Right lobe of liver (tissue), 6 donors: ENCODE measurements at regions not wholly inside any gene's neighbourhood (a gene's known extent, or its start where the extent isn't known, plus 50 kb on each side); places are given as distances from the start of the nearest gene placed in this dataset.

Experiments used
- ATAC-seq, 4 donors: fragments of 200-7000 bp; cut with Tn5 transposase; one replicate each; pipeline ENCODE4 v1.9.1; 2020; ENCODE audit warnings: mild to moderate bottlenecking in 4 of 4, moderate library complexity in 4 of 4
- DNase-seq, 3 donors: peaks; one replicate each; pipeline ENCODE4 v3.0.0-alpha.2; 2020
- H3K27ac ChIP-seq, 3 donors: fragments of 200-600 bp; one replicate each; pipeline ENCODE4 v1.8.0; 2022
- H3K27me3 ChIP-seq, 2 donors: fragments of 200-600 bp; one replicate each; pipeline ENCODE4 v1.8.0; 2022
- H3K36me3 ChIP-seq, 4 donors: fragments of 200-600 bp; sonication (generic) in 1 of 4; one replicate each; pipeline versions ENCODE4 v1.5.1 to v1.8.0; 2017 to 2022; ENCODE audit warnings: control low read depth in 1 of 4
- H3K4me1 ChIP-seq, 4 donors: fragments of 200-600 bp; sonication (generic) in 1 of 4; one replicate each; pipeline versions ENCODE4 v1.5.1 to v1.8.0; 2017 to 2022; ENCODE audit warnings: control low read depth in 1 of 4
- H3K4me3 ChIP-seq, 3 donors: fragments of 200-600 bp; one replicate each; pipeline ENCODE4 v1.8.0; 2022
- H3K9me3 ChIP-seq, 4 donors: fragments of 200-600 bp; sonication (generic) in 1 of 4; one replicate each; pipeline versions ENCODE4 v1.5.1 to v1.8.0; 2017 to 2022; ENCODE audit warnings: control low read depth in 1 of 4
- POLR2A ChIP-seq: fragments of 450-650 bp; IDR thresholded peaks from one replicate; pipeline ENCODE4 v1.6.1; 2017; ENCODE audit warnings: antibody characterized with exemption, mild to moderate bottlenecking
- WGBS: methylation state at CpG from one replicate; pipeline ENCODE4 v1.1.6; 2018; ENCODE audit warnings: low coverage, low lambda C conversion rate; ENCODE audit not compliant: insufficient coverage; ENCODE audit errors: missing lambda C conversion rate; 5-methylcytosine and 5-hydroxymethylcytosine counted together
- intact Hi-C, 2 donors: fragments of 100-400 bp; cut with DNase I; formaldehyde crosslinking; loops; one replicate each; pipeline versions ENCODE4 v1.11.2 to v1.14.1; 2022
- TF ChIP-seq, protein P1 (sequence below), 4 donors: fragments of 200-600 bp in 3 of 4; fragments of 450-650 bp in 1 of 4; IDR thresholded peaks; one replicate each; pipeline versions ENCODE4 v1.5.1 to v1.8.0; 2016 to 2022; ENCODE audit warnings: antibody characterized with exemption in 4 of 4, mild to moderate bottlenecking in 2 of 4
- donor health status: DM: no; HTN: yes; CAD: no.
- donor health status: DM: no; HTN: no; CAD: no.
- donor health status: DM: no; HTN: no; CAD: no.
- donor health status: DM: no; HTN: yes; CAD: no.
- donor health status: DM: no; HTN: yes; CAD: no.

DNA sequence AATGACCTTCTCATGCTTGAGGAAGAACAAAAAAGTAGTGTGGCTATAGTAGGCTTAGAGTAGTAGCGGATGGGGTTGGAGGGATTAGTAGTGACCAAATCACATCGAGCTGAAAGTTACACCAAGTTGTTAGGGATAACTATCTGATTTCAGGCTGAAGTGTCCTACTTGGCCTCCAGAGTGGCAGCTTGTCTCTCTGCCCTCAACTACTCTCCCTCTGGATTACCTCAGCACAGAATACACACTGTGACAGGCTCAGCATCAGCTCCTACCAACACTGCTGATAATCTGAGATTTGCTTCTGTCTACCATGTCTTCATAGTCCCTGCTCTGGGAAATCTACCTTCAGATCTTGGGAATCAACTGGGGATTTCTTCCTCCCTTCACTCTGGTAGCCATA lies 714.6 kb upstream of the GRAMD2B start:
- 29% methylated on average over 2 of the region's 2 CpGs for WGBS
- TF ChIP-seq, protein P1, sequence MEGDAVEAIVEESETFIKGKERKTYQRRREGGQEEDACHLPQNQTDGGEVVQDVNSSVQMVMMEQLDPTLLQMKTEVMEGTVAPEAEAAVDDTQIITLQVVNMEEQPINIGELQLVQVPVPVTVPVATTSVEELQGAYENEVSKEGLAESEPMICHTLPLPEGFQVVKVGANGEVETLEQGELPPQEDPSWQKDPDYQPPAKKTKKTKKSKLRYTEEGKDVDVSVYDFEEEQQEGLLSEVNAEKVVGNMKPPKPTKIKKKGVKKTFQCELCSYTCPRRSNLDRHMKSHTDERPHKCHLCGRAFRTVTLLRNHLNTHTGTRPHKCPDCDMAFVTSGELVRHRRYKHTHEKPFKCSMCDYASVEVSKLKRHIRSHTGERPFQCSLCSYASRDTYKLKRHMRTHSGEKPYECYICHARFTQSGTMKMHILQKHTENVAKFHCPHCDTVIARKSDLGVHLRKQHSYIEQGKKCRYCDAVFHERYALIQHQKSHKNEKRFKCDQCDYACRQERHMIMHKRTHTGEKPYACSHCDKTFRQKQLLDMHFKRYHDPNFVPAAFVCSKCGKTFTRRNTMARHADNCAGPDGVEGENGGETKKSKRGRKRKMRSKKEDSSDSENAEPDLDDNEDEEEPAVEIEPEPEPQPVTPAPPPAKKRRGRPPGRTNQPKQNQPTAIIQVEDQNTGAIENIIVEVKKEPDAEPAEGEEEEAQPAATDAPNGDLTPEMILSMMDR (IDR thresholded peaks at IDR 0.05), result no peak
- TF ChIP-seq POLR2A, result no peak
- no peaks in the 10 kb centered on the region for H3K36me3 ChIP-seq
- H3K4me3 ChIP-seq, result no peak overlapping the region
- DNase-seq (no peak), ATAC-seq (no peak)
- H3K4me1 ChIP-seq, result no peaks in the 10 kb centered on the region
- intact Hi-C loops, result no loop called here
- H3K27ac ChIP-seq, result no peak overlapping the region
- H3K27me3 ChIP-seq, result no peaks in the 10 kb centered on the region
- H3K9me3 ChIP-seq, result no peaks in the 10 kb centered on the region

- DNase-seq, result no peak
- no peak overlapping the region for H3K27ac ChIP-seq
- no peak for ATAC-seq
- H3K4me1 ChIP-seq, result no peaks in the 10 kb centered on the region
- TF ChIP-seq POLR2A, result no peak
- TF ChIP-seq, protein P1 (IDR thresholded peaks at IDR 0.05), result no peak
- no peaks in the 10 kb centered on the region for H3K27me3 ChIP-seq
- 90% methylated on average over 2 of the region's 2 CpGs for WGBS
- intact Hi-C loops, result no loop called here
- no peak overlapping the region for H3K4me3 ChIP-seq
- H3K9me3 ChIP-seq, result no peaks in the 10 kb centered on the region
- H3K36me3 ChIP-seq, result no peaks in the 10 kb centered on the region
Observed at GRCh38 chr5:125710745-125711144, 712.5 kb upstream of the GRAMD2B start.

- H3K27me3 ChIP-seq, result no peaks in the 10 kb centered on the region
- H3K4me1 ChIP-seq, result no peaks in the 10 kb centered on the region
- TF ChIP-seq, protein P1 (IDR thresholded peaks at IDR 0.05), result no peak
- no peak for TF ChIP-seq POLR2A
- ATAC-seq (peak in 1 of 4 donors; percentile 21), DNase-seq (no peak)
- no peak overlapping the region for H3K27ac ChIP-seq
- WGBS, result 15% methylated on average over 1 of the region's 1 CpG
- intact Hi-C loops, result no loop called here
- H3K4me3 ChIP-seq, result no peak overlapping the region
- no peaks in the 10 kb centered on the region for H3K9me3 ChIP-seq
- no peaks in the 10 kb centered on the region for H3K36me3 ChIP-seq
Observed at GRCh38 chr5:125712397-125712796, 710.8 kb upstream of the GRAMD2B start.

DNA sequence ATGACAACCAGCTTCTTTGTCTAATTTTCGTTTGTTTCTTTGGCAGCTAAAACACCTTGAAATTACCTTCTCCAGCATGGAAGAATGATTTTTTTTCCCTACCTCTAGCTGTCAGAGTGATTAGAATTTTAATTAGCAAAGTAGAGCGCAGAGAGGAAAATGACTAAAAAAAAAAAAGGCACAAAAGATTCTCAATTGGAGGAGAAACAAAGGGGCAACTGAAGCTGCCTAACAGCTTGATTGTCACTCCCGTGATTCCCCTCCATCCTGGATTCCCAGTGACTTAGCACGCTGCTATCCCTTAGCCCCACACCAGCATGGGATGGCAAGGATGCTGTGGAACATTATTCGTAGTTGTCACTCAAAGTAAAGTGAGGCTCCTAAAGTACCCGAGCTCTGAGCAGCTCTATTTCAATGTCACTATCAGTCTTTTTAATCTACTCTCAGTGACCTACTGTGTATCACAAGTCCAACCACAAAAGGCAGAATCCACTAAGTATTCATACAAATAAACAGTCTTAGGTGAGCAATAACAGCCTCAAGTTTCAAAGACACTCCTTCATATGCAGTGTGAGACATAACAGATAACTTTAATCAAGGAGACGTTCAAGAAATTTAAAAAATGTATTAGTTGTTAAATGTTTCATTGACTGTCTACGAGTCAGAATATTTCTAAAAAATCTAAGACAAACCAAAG lies 710.0 kb upstream of the GRAMD2B start:
- Histone ChIP-seq H3K4me1 (no peaks in the 10 kb centered on the region), H3K27me3 (no peaks in the 10 kb centered on the region), H3K9me3 (no peaks in the 10 kb centered on the region), H3K27ac (no peak overlapping the region), H3K4me3 (no peak overlapping the region), H3K36me3 (no peaks in the 10 kb centered on the region)
- DNase-seq (no peak), ATAC-seq (no peak)
- intact Hi-C loops, result no loop called here
- TF ChIP-seq POLR2A, result no peak
- TF ChIP-seq, protein P1 (IDR thresholded peaks at IDR 0.05), result no peak
- WGBS, result 58% methylated on average over 8 of the region's 8 CpGs
